ENCODE measurements at regions not wholly inside any gene's neighbourhood (a gene's known extent, or its start where the extent isn't known, plus 50 kb on each side); places are given as distances from the start of the nearest gene placed in this dataset.

DNA sequence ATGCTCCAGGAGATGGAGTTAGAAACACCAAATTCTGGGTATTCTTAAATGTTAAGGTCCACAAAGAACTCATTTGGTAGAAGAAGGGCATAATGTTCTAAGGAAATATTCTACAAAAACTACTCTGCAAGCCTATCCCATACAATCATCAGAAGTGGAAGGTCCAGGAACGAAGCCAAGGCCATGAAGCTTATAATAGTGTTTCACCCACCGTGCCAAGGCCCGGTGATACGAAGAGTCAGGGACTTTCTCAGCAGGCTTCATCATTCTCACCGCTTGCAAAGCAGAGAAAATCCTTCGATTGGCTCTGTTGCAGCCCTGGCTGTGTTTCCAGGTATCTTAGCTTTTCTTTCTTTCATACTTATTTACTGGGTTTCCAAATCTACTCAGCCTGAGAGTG is 351.9 kb upstream of the CELF2 start:
- TF ChIP-seq, protein P1, sequence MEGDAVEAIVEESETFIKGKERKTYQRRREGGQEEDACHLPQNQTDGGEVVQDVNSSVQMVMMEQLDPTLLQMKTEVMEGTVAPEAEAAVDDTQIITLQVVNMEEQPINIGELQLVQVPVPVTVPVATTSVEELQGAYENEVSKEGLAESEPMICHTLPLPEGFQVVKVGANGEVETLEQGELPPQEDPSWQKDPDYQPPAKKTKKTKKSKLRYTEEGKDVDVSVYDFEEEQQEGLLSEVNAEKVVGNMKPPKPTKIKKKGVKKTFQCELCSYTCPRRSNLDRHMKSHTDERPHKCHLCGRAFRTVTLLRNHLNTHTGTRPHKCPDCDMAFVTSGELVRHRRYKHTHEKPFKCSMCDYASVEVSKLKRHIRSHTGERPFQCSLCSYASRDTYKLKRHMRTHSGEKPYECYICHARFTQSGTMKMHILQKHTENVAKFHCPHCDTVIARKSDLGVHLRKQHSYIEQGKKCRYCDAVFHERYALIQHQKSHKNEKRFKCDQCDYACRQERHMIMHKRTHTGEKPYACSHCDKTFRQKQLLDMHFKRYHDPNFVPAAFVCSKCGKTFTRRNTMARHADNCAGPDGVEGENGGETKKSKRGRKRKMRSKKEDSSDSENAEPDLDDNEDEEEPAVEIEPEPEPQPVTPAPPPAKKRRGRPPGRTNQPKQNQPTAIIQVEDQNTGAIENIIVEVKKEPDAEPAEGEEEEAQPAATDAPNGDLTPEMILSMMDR (conservative IDR thresholded peaks at IDR 0.05 in 1 of 2, IDR thresholded peaks at IDR 0.05 in 1 of 2; ENCODE audit: extremely low read depth in 1 of 2, insufficient read depth in 1 of 2, low read depth in 1 of 2, low read length in 2 of 2), result no peak
- TF ChIP-seq EZH2 (IDR thresholded peaks at IDR 0.05; ENCODE audit: borderline replicate concordance, low read length), result no peak

Data from mammary epithelial cell (primary cell).